Esophagus squamous epithelium (tissue), 5 donors: ENCODE measurements at regions not wholly inside any gene's neighbourhood (a gene's known extent, or its start where the extent isn't known, plus 50 kb on each side); places are given as distances from the start of the nearest gene placed in this dataset.

Experiments used
- DNase-seq: peaks from one replicate; lab custom pipeline; 2025; lab: John Stamatoyannopoulos, UW
- H3K27ac ChIP-seq, 4 donors: fragments of 200-600 bp; sonication (generic); one replicate each; pipeline ENCODE4 v1.5.1; 2016 to 2019; ENCODE audit warnings: mild to moderate bottlenecking in 1 of 4
- H3K27me3 ChIP-seq, 4 donors: fragments of 200-600 bp; sonication (generic); 1 replicate in 3 of 4; 2 replicates in 1 of 4; pipeline versions ENCODE4 v1.5.1 to v1.6.0; 2017 to 2021; ENCODE audit warnings: antibody characterized with exemption in 1 of 4
- H3K36me3 ChIP-seq, 3 donors: fragments of 200-600 bp; sonication (generic); one replicate each; pipeline ENCODE4 v1.5.1; 2016 to 2019
- H3K4me1 ChIP-seq, 3 donors: fragments of 200-600 bp; sonication (generic); one replicate each; pipeline ENCODE4 v1.5.1; 2017 to 2019
- H3K4me3 ChIP-seq, 4 donors: fragments of 200-600 bp; sonication (generic); 1 replicate in 3 of 4; 2 replicates in 1 of 4; pipeline ENCODE4 v1.5.1; 2016 to 2019; ENCODE audit warnings: mild to moderate bottlenecking in 2 of 4, moderate library complexity in 1 of 4
- H3K9me3 ChIP-seq, 3 donors: fragments of 200-600 bp; sonication (generic); one replicate each; pipeline ENCODE4 v1.5.1; 2016 to 2019
- POLR2A ChIP-seq, 4 donors: fragments of 450-650 bp; IDR thresholded peaks; one replicate each; pipeline ENCODE4 v1.6.1; 2017; ENCODE audit warnings: antibody characterized with exemption in 4 of 4, mild to moderate bottlenecking in 4 of 4, moderate library complexity in 3 of 4
- WGBS, 2 donors: methylation state at CpG; one replicate each; pipeline ENCODE4 v1.1.5; 2018; 5-methylcytosine and 5-hydroxymethylcytosine counted together
- intact Hi-C: fragments of 100-400 bp; cut with DNase I; formaldehyde crosslinking; loops from one replicate; pipeline ENCODE4 v1.15.0; 2022
- TF ChIP-seq, protein P1 (sequence below), 6 experiments: fragments of 450-650 bp in 4 of 6; fragments of 200-600 bp in 2 of 6; sonication (generic) in 2 of 6; IDR thresholded peaks; one replicate each; pipeline ENCODE4 v1.5.1; 2016 to 2019; ENCODE audit warnings: antibody characterized with exemption in 6 of 6, mild to moderate bottlenecking in 4 of 6, moderate library complexity in 4 of 6
- donor health status: DM: yes; HTN: yes; CAD: no.

DNA sequence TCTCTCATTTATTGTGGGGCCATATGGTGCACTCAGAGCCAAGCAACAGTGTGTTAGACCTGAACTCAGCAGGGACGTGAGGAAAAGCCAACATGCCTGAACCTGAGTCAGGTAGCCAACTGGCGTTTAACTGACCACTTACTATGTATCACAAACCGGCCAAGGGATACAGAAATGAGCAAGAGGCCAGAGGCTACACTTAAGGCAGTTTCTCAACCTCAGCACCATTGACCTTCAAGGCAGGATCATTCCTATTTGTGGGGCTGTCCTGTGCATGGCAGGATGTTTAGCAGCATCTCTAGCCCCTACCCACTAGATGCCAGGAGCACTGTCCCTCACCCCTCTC is 103.5 kb upstream of the NANOS1 start:
- Histone ChIP-seq H3K36me3 (no peaks in the 10 kb centered on the region), H3K27ac (no peak overlapping the region), H3K9me3 (peaks cover 0 to 1% (median 0%) of the 10 kb centered on the region in 3 donors), H3K4me3 (no peak overlapping the region), H3K4me1 (no peaks in the 10 kb centered on the region), H3K27me3 (peaks cover 0 to 10% (median 0%) of the 10 kb centered on the region in 4 donors)
- 84 to 100% methylated on average over 2 to 3 of the region's 3 CpGs for WGBS, 2 donors
- no peak for TF ChIP-seq POLR2A (IDR thresholded peaks at IDR 0.05)
- TF ChIP-seq, protein P1, sequence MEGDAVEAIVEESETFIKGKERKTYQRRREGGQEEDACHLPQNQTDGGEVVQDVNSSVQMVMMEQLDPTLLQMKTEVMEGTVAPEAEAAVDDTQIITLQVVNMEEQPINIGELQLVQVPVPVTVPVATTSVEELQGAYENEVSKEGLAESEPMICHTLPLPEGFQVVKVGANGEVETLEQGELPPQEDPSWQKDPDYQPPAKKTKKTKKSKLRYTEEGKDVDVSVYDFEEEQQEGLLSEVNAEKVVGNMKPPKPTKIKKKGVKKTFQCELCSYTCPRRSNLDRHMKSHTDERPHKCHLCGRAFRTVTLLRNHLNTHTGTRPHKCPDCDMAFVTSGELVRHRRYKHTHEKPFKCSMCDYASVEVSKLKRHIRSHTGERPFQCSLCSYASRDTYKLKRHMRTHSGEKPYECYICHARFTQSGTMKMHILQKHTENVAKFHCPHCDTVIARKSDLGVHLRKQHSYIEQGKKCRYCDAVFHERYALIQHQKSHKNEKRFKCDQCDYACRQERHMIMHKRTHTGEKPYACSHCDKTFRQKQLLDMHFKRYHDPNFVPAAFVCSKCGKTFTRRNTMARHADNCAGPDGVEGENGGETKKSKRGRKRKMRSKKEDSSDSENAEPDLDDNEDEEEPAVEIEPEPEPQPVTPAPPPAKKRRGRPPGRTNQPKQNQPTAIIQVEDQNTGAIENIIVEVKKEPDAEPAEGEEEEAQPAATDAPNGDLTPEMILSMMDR (IDR thresholded peaks at IDR 0.05), result no peak
- intact Hi-C loops, result no loop called here
- DNase-seq, result no peak

- H3K27ac ChIP-seq, result no peak overlapping the region
- no peaks in the 10 kb centered on the region for H3K4me1 ChIP-seq
- intact Hi-C loops, result no loop called here
- peaks cover 0 to 7% (median 0%) of the 10 kb centered on the region in 4 donors for H3K27me3 ChIP-seq
- no peak for DNase-seq
- TF ChIP-seq, protein P1 (IDR thresholded peaks at IDR 0.05), result no peak
- no peak for TF ChIP-seq POLR2A (IDR thresholded peaks at IDR 0.05)
- 86 to 87% methylated on average over 6 of the region's 6 CpGs for WGBS, 2 donors
- H3K36me3 ChIP-seq, result no peaks in the 10 kb centered on the region
- no peak overlapping the region for H3K4me3 ChIP-seq
- H3K9me3 ChIP-seq, result peaks cover 0 to 5% (median 3%) of the 10 kb centered on the region in 3 donors
Measured at GRCh38 chr10:118926441-118926840, 103.1 kb upstream of the NANOS1 start.

- Histone ChIP-seq H3K9me3 (peaks cover 0 to 10% (median 8%) of the 10 kb centered on the region in 3 donors), H3K27me3 (peaks cover 0 to 6% (median 0%) of the 10 kb centered on the region in 4 donors), H3K27ac (no peak overlapping the region), H3K36me3 (no peaks in the 10 kb centered on the region), H3K4me3 (no peak overlapping the region), H3K4me1 (no peaks in the 10 kb centered on the region)
- TF ChIP-seq POLR2A (IDR thresholded peaks at IDR 0.05), result no peak
- TF ChIP-seq, protein P1 (IDR thresholded peaks at IDR 0.05), result no peak
- DNase-seq, result no peak
- WGBS, 2 donors, result 78 to 90% methylated on average over 1 of the region's 1 CpG
- intact Hi-C loops, result no loop called here
Measured at GRCh38 chr10:118926903-118927302, 102.6 kb upstream of the NANOS1 start.

GRCh38 chr10:118927321-118927720 is 102.2 kb upstream of the NANOS1 start:
- DNase-seq, result no peak
- peaks cover 0 to 14% (median 9%) of the 10 kb centered on the region in 3 donors for H3K9me3 ChIP-seq
- no peaks in the 10 kb centered on the region for H3K36me3 ChIP-seq
- TF ChIP-seq POLR2A (IDR thresholded peaks at IDR 0.05), result no peak
- TF ChIP-seq, protein P1 (IDR thresholded peaks at IDR 0.05), result no peak
- H3K4me1 ChIP-seq, result no peaks in the 10 kb centered on the region
- H3K27me3 ChIP-seq, result peaks cover 0 to 6% (median 0%) of the 10 kb centered on the region in 4 donors
- whole genome bisulfite sequencing, 2 donors, result 47 to 49% methylated on average over 3 of the region's 3 CpGs
- intact Hi-C loops, result no loop called here
- H3K27ac ChIP-seq, result no peak overlapping the region
- H3K4me3 ChIP-seq, result no peak overlapping the region

DNA sequence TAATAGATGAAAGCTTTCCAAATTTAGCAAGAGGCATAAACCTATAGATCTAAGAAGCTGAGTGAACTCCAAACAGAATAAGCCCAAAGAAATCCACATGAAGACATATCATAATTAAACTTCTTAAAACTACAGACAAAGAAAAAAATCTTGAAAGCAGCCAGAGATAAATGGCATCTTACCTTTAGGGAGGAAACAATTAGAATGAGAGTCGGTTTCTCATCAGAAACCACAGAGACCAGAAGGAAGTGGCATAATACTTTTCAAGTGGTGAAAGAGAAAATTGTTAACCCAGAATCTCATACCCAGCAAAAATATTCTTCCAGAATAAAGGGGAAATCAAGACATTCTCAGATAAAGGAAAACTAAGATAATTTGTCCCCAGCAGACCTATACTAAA is 98.9 kb upstream of the NANOS1 start:
- no peaks in the 10 kb centered on the region for H3K36me3 ChIP-seq
- no peaks in the 10 kb centered on the region for H3K4me1 ChIP-seq
- peaks cover 0 to 15% (median 9%) of the 10 kb centered on the region in 3 donors for H3K9me3 ChIP-seq
- no peak overlapping the region for H3K4me3 ChIP-seq
- no peaks in the 10 kb centered on the region for H3K27me3 ChIP-seq
- DNase-seq, result no peak
- TF ChIP-seq, protein P1 (IDR thresholded peaks at IDR 0.05), result no peak
- TF ChIP-seq POLR2A (IDR thresholded peaks at IDR 0.05), result no peak
- no peak overlapping the region for H3K27ac ChIP-seq
- WGBS, 2 donors, result 53 to 66% methylated on average over 1 of the region's 1 CpG
- intact Hi-C loops, result no loop called here
